RWPE1 (cell line): ENCODE measurements at regions not wholly inside any gene's neighbourhood (a gene's known extent, or its start where the extent isn't known, plus 50 kb on each side); places are given as distances from the start of the nearest gene placed in this dataset.

ENCODE experiments used
- CTCF ChIA-PET: fragments of 350-600 bp; sonication (Branson Sonifier 250); formaldehyde crosslinking; extraction: SDS; loops from one replicate; lab custom pipeline; 2021; lab: Yijun Ruan, JAX
- POLR2A ChIA-PET: fragments of 400-600 bp; formaldehyde crosslinking; extraction: SDS; loops from one replicate; lab custom pipeline; 2020; ENCODE audit warnings: antibody characterized with exemption; ENCODE audit not compliant: low non-redundant PET; lab: Yijun Ruan, JAX
- DNase-seq: peaks from one replicate; pipeline ENCODE4 v3.0.0; 2012; ENCODE audit warnings: low spot score
- H3K27ac ChIP-seq: fragments of 450-650 bp; 2 replicates; pipeline ENCODE4 v1.5.1; 2017
- TF ChIP-seq, protein P1 (sequence below): fragments of 450-650 bp; conservative IDR thresholded peaks from 2 replicates; pipeline ENCODE4 v1.5.1; 2017; ENCODE audit warnings: low read depth, mild to moderate bottlenecking

DNA sequence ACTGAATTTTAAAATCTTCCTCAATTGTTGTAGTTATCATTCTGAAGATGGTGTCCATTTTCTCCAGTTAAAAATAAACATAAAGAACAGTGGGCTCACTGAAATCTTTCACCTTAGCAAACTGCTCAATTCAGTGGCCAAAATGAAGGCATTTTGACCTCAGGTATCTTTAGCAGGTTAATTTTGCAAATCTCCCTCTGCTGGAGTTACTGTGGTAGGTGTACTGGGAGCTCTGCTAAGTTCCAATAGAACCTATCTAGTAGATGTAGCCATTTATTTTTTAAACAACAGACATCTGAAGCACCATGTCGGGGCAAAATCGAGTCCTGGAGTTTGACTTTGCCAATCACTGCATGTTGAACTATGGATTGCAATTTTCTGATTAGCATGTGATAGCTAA is 177.1 kb downstream of the IRS1 start:
- DNase-seq = peak; percentile 6
- TF ChIP-seq, protein P1, sequence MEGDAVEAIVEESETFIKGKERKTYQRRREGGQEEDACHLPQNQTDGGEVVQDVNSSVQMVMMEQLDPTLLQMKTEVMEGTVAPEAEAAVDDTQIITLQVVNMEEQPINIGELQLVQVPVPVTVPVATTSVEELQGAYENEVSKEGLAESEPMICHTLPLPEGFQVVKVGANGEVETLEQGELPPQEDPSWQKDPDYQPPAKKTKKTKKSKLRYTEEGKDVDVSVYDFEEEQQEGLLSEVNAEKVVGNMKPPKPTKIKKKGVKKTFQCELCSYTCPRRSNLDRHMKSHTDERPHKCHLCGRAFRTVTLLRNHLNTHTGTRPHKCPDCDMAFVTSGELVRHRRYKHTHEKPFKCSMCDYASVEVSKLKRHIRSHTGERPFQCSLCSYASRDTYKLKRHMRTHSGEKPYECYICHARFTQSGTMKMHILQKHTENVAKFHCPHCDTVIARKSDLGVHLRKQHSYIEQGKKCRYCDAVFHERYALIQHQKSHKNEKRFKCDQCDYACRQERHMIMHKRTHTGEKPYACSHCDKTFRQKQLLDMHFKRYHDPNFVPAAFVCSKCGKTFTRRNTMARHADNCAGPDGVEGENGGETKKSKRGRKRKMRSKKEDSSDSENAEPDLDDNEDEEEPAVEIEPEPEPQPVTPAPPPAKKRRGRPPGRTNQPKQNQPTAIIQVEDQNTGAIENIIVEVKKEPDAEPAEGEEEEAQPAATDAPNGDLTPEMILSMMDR = no peak
- H3K27ac ChIP-seq = no peak overlapping the region
- POLR2A ChIA-PET = no interaction called here
- CTCF ChIA-PET = interaction anchor here (0.6 kb wide), 1 partner anchor 894 kb away, joined by 3 read pairs; no protein-coding TSS in a partner anchor

DNA sequence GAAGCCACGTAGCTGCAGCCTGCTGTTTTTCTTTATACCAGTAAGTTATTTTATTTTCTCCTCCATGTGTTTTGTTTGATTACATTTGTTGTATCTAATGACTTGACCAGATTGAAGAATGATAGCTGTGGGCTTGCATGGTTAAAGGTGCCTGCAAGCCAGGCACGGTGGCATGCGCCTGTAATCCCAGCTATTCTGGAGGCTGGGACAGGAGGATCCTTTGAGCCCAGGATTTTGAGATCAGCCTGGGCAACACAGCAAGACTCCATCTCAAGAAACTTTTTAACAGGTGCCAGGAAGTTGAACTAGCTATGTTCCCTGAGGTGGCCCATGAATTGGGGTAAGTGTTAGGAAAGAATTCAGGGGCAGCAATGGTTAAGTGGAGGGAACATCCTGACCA is 179.4 kb downstream of the IRS1 start:
- TF ChIP-seq, protein P1 = no peak
- CTCF ChIA-PET = interaction anchor here (0.7 kb wide), 1 partner anchor 1687 kb away, joined by 5 read pairs; no protein-coding TSS in a partner anchor
- H3K27ac ChIP-seq = no peak overlapping the region
- POLR2A ChIA-PET = no interaction called here
- no peak for DNase-seq

DNA sequence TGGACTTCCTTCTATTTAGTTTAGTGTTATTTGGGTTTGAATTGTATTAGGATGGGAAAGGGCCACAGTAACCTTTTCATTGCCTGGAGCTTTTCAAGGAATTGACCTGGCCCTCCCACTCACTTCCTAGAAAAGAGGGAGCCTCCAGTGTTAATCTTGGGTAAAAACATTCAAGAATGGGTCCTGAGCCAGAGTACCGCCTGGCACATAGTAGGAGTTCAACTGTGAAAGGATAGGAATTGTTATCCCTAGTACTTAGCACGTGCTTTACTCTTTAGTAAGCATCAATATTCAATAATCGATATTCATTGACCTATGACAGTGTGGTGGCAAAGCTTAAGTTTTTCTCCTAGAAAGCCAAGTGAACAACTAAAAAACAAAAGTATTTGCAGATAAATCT is 179.9 kb downstream of the IRS1 start:
- CTCF ChIA-PET = interaction anchor here (0.7 kb wide), 1 partner anchor 1686 kb away, joined by 5 read pairs; no protein-coding TSS in a partner anchor
- H3K27ac ChIP-seq = no peak overlapping the region

DNA sequence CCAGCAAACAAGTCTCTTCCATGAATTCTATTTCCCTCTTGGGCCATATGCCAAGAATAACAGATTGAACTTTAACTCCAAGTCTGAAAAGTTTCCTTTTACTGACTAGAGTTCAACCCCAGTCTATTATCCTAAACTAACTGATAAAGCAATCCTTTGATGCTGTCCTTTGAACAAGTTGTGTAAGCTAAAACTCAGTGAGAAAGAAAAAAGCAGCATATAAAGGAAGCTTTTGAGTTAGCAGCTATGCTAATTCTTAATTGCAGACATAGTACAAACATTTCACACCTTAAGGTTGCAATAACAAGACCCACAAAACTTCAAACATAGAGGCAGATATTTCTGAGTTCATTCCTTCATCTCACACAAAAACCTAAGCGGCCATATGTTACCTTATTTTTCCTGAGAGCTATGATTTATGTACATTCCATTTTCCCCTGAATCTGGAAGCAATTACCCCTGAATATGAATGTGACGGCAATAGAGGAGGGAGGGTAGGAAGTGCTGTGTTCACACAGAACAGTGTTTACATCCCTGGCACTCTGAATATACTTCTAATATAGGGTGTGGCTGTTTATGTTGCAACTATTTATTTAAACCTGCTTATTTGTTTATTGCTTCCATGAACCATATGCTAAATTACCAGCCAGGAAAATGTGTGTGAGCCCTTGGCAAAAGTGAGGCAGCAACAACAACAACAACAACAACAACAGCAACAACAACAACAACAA is 180.6 kb downstream of the IRS1 start:
- DNase-seq = no peak
- POLR2A ChIA-PET = no interaction called here
- CTCF ChIA-PET = no interaction called here
- no peak overlapping the region for H3K27ac ChIP-seq
- TF ChIP-seq, protein P1 = no peak

More for the DNA sequence above, 179.9 kb downstream of the IRS1 start:
- TF ChIP-seq, protein P1 = no peak
- DNase-seq = no peak
- POLR2A ChIA-PET = no interaction called here

DNA sequence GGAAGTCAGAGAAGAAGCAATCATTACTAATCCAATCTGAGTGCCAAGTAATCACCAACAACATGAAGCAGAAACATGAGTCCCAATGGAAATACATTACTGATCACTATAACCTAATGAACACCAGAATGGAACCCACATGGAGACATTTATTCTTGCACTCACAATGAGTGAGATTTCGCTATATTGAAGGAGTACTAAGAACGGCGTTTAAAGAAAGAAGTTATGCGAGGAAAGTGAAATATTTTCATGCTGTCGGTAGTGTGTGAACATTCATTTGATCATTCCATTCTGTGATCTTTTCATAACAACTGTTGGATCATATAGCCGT is 181.1 kb downstream of the IRS1 start:
- POLR2A ChIA-PET = no interaction called here
- TF ChIP-seq, protein P1 = no peak
- no peak for DNase-seq
- CTCF ChIA-PET = no interaction called here
- no peak overlapping the region for H3K27ac ChIP-seq

DNA sequence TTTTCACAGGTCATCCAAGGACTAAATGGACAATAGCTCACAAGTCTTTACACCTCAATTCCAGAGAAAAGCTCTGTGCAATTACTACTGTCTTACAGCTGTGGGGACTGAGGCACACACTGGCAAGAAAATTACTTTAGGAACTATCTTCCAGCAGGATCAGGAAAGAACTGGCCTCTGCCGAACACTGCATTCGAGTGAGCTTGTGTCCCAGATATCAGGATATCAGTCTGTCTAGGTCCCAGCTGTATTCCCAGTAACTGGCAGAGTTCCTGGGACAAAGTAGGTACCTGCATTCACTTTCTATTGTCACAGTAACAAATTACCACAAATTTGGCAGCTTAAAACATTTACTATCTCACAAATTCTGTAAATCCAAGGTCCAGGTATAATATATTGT is 183.7 kb downstream of the IRS1 start:
- H3K27ac ChIP-seq = no peak overlapping the region
- CTCF ChIA-PET = interaction anchor here (0.5 to 0.7 kb wide), 3 partner anchors 111 to 834 kb away, joined by 3 read pairs; no protein-coding TSS in a partner anchor
- TF ChIP-seq, protein P1 = no peak
- DNase-seq = no peak
- POLR2A ChIA-PET = no interaction called here
